GM19023 (cell line): ENCODE measurements at regions not wholly inside any gene's neighbourhood (a gene's known extent, or its start where the extent isn't known, plus 50 kb on each side); places are given as distances from the start of the nearest gene placed in this dataset.

Source experiments
- ATAC-seq: cut with Tn5 transposase; IDR thresholded peaks from one replicate; pipeline ENCODE4 v1.9.1; 2021; ENCODE audit warnings: mild to moderate bottlenecking, moderate library complexity; ENCODE audit not compliant: unreplicated experiment

DNA sequence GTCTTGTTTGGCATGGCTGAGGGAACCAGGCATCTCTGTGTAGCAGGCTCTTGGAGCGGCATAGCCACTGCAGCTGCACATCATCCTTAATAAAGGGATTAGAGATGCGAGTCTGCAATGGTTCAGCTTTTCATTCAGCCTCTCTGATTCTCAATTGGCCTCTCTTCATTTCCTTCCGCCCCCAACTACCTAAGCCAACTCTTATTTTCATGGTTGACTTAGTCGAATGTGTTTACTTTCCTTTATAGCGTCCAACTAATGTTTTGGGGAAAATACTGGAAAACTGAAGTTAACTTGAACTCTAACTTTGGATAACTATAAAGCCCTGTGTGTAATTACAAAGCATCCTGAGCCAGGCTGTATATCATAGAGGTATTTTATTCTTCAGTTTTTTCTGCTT, 202.2 kb upstream of the KIAA1217 start:
- no peak for ATAC-seq

DNA sequence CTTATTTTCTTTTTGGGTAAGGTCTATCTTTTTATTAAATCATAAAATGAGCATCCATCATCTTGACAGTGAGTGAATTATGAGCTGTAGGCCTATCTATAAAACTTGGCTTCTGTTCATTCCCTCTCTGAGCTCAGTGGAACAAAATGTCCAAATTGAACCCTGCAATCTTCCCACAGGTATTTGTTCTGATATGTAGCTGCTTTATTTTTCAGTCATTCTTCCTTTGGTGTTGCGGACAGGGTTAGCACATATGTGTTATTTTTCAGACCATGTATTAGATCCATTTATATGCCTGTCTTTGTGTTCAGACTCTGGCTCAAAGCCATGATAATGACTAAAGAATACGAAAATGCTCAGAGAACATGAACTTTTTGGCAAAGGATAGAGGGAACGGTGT, 201.6 kb upstream of the KIAA1217 start:
- no peak for ATAC-seq

DNA sequence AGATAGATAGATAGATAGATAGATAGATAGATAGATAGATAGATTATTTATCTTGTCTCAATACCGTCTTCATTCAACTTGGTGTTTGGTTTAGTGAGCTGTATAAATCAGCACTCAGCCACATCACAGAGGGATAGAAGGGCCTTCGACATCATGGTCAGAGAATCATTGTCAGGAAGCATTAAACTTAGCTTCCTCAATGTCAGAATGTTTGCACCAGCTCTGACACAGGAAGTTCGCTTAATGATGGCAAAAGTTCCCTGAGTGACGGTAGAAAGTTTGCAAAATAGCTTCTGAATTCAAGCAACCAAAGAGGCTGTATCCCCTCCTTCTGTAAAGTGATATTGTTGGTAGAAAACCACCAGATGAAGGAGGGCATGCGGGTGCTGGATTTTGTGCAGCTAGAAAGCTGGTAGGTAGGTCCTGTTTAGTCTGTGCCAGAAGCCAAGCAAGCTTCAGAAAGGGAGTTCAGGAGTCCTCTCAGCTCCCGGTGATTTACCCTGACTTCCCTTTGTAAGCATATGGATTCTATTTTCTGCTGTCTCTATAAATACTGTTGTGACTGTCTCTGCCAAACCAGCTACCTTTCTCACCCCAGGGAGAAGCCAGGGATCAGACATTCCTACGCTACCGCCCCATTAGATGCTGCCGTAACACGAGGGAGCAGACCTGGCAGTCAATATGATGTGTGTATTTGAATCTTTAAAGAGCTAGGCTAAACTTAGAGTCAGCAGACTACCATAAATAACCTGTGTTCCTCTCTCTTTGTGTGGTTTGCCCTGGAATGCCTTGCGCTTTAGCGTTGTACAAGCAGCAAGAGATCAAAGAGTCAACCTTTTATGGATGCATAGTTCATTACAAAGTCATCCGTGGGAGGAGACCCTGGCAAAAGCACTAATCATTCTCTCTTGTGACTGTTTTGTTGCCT, 200.5 kb upstream of the KIAA1217 start:
- no peak for ATAC-seq

DNA sequence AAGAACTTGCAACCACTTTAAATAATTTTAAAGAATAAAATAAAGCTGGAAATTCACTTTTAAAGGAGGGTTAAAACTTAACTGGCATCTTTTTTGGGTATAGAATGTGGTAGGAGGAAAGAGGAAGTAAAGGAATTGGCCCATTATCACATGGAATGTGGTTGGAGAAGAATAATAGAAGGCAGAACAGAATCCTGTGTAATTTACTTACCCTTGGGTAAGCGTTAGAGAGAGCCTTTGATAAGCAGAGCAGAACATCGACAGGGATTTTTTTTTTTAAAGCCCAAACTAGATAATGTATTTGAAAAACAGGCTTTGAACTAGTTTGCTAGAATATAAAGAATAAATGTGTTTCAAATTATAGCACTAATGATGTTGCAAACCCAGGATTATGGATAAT, 199.8 kb upstream of the KIAA1217 start:
- ATAC-seq: no peak

DNA sequence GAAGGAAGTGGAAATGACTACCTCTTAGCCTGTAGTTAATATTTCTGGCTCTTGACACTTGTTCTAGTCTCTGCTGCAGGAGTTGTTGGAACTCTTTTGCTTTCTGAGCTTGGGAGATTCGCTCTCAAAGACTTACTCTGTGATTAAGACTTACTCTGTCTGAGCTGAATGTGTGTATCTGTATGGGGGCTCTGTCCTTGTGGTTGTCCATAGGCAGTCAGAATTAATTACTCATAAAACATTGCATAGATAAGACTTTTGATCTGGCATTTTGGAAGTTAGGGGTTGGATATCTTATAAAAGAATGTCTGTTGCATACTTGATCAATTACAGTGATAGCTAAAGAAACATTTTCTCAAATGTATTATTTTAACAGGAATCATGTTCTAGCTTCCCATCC, 199.2 kb upstream of the KIAA1217 start:
- ATAC-seq: no peak

DNA sequence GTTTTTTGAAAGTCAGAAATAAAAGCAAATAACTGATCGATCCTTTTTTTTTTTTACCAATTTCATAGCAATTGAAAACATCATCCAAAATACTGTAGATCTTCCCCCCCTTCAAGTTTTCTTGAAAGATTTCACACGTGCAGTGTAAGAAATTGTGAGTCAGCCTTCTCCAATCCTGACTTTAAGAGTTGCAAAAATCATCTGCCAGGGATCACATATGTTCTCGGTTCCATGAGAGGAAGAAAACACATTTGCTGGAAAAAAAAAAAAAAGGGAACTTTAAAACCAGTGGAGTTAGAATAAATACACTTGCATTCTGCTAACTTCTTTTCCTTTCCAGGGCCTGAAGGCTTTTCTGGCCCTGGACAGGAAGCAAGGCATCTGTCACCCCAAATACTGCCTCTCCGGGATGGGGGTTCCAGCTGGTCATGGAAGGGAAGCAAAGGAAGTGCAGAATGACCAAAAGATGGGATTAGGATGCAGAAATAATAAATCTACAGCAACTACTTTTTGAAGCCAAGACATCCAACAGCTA, 198.4 kb upstream of the KIAA1217 start:
- ATAC-seq: no peak

DNA sequence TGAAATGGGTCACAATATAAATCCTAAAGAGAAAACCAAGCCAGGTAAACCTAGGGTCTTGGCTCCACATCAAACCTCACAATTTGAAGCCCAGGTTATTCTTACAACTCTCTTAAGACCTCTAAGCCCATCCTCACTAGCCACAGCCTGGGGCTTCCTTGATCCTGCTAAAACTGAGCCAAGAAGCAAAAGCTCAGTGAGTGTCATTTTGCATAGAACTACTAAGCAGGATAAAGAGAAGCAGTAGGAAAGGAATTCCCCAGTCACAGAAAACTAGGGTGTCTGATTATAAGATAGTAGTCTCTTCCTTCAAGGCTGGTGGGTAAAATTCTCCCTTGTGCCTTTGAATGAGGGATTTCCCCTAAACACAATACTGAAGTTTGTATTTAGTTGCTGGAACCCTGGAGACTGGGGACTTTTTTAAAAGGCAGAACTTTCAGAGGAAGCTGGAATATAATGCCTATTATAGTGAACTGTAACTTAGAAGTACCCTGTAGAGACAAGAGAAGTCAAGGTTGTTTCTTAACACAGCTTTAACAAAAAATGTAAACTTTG, 196.6 kb upstream of the KIAA1217 start:
- no peak for ATAC-seq

DNA sequence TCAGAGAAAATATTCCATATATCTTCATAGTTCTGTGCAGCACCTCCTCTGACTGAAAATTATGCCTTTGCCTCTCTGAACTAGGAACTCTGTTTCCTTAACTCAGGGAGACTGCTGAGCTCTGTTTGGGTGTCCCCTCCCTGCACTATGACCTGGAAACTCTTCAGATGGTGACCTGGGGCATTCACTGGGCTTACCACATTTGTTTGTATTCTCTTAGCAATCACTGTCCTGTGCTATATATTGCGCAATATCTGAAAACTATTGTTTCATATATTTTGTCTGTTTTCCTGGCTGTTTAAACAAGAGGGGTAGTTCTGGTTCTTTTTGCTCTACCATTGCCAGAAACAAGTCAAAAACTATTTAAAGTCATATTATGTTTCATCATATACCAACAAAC, 181.8 kb upstream of the KIAA1217 start:
- ATAC-seq: no peak

DNA sequence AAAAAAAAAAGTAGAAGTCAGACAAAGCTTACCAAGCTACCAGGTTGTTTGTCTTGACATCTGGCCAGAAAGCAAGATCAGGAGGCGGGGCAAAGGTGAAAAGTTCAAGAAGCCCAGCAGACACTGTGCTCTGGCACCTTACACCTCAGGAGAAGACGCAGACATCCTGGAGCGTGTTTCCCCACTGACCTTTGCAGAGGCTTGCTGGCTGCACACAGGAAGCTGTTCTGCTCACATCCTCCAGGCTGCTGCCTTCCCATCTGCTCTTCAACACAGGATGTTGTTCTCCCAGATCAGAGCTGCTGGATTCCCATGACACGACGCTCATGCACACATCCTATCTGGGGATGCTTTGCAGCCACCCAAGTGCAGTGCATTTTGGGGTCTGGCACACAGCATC, 174.4 kb upstream of the KIAA1217 start:
- ATAC-seq: no peak

DNA sequence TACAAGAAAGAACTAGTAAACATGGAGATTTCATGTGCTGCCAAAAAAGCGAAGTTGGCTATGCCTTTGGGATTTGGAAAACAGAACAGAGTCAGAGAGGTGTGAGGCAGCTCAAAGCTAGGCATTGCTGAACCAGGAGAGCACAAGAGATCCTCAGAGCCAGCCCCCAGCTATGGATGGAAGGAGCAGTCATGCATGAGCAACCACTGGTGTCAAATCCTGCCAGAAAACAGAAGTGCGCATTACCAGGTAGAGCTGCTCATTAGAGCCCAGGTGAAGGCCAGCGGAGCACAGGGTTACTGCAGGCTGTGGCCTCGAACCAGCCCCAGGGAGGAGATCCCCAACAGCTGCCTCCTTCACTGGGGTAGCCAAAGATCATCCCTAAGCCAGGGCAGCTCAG, 173.2 kb upstream of the KIAA1217 start:
- ATAC-seq: no peak

DNA sequence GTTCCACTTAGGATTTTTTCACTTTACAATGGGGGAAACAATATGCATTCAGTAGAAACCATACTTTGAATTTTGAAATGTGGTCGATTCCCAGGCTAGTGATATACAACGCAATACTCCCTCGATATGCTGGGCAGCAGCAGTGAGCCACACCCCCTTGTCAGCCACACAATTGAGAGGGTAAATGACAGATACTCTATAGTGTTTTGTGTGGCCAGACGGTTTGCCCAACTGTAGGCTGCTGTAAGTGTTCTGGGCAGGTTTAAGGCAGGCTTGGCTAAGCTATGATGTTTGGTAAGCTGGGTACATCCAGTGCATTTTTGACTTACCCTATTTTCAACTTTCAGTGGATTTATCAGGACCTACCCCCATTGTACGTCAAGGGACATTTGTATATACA, 169.6 kb upstream of the KIAA1217 start:
- ATAC-seq: no peak

DNA sequence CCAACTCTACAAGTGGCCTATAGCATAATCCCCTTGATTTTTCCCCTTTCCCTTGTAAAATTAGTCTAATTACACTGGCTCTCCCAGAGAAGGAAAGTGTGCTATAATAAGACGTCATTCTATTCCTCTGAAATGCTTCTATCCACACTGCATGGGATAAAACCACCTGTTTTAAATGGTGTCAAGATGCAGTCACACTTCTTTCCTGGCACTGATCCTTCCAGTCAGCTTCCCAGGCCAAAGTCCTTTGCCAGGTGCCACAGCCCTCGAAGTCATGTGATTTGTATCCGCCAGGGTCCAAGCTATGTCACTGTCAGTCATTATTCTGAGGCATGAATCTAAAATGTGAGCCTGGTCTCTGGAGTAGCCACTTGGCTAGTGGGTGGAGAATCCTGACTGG, 169.0 kb upstream of the KIAA1217 start:
- no peak for ATAC-seq

DNA sequence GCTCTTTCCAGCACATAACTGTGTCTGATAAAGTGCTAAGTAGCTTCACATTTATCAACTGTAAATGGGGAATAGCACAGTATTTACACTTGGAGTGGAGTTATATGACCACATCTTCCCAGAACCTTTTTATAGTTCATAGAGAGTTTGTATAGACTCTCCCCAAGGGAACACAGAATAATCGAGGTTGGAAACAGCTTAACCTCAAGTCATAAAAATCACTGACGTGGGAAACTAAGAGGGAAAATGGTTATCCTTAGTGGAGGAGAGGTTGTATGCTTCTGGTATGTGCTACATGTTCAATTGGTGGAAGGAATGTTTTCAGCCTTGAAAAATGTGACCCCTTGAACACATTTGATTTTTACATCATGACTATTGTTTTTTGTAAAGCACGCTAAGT, 167.9 kb upstream of the KIAA1217 start:
- no peak for ATAC-seq

DNA sequence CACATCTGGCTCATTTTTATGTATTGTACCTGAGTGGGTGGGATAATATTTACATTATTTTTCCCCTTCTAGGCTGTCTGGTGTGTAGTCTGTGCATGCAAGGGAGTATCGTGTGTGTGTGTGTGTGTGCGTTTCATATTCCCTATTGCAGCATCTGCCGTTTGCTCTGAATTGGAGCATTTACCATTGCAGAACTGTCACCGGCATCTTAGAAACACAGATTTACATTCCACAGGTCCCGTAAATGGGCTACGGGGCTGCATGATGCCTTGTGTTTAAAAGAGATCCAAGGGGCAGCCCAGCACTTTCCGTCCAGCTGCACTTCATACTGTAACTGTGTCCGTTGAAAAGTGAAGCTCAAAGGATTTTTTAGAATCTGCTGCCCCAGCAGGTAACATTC, 167.1 kb upstream of the KIAA1217 start:
- no peak for ATAC-seq

DNA sequence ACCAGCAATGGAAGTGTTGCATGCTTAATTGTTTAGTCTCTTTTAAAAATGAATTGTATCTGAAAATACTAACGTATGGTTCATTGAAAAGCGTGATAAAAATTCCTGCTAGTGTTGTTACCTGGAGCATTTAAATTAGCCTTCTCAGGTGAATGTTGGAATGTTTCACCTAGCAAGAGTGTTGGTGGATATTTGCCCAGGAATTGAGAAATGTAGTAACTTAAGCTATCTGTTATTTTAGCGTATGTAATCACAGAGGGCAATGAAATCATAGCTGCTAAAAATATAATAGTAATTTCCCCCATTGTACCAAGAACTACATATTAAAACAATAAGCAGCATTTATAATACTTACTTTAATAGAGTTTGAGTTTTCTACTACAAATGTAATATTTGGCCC, 166.1 kb upstream of the KIAA1217 start:
- ATAC-seq: no peak

DNA sequence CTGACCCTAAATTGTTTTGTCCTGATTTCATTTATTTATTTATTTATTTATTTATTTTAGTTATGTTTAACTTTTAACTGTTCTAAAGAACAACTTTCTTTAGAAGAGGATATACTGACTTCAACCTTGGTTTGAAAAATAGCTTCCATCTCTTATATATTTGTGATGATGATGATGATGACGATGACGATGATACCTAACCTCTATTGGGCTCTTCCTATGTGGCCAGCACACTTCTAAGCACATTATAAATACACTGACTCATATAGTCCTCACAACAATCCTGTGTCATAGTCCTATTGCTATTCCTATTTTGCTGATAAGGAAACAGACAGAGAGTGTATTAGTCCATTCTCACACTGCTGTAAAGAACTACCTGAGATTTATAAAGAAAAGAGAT, 162.9 kb upstream of the KIAA1217 start:
- ATAC-seq: no peak

DNA sequence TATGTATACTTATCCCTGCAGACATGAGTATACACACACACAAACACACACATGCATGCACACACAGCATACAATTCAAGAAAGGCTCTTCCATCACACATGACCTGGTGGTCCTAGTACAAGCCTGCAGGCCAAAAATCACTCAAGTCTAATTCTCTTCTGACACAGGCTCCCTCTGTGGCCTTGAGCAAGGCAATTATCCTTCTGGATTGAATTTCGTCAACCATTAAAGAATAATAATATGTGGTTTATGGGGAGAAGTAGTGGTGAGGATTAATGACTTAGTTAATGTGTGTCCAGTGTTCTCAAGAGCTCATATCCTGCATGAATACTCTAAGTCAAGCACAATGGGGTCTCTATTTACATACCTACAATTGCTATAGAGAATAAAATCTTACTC, 161.8 kb upstream of the KIAA1217 start:
- ATAC-seq: no peak

DNA sequence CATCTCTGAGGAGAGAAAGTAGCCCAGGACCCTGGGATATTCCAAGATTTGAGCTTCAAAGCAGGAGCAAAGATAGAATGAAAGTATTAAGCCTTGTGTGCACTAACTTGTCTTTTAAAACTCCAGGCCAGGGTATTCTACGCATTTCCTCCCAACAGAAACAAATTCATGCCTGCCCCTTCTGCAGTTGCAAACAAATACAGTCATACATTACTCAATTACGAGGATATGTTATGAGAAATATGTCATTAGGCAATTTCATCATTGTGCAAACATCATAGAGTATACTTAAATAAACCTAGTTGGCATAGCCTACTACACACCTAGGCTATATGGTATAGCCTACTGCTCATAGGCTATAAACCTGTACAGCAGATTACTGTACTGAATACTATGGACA, 154.5 kb upstream of the KIAA1217 start:
- no peak for ATAC-seq

DNA sequence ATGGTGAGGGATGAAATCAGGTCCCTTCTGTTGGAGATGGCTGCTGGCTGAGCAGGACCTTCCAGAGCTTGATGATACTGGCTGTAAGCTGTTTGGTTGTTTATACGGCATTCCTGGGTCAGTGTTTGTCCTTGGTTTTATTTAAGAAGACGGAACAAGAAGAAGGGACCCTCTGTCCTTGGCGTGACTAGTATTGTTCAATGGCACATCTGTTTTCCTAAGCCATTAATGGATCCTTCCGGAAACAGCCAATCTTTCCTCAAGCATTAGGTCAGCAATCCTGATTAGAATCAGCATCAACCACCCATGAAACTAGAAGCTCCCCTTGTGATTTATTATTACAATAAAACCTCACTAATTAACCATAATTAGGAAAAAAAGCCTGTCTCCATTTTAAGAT, 128.7 kb upstream of the KIAA1217 start:
- ATAC-seq: no peak

DNA sequence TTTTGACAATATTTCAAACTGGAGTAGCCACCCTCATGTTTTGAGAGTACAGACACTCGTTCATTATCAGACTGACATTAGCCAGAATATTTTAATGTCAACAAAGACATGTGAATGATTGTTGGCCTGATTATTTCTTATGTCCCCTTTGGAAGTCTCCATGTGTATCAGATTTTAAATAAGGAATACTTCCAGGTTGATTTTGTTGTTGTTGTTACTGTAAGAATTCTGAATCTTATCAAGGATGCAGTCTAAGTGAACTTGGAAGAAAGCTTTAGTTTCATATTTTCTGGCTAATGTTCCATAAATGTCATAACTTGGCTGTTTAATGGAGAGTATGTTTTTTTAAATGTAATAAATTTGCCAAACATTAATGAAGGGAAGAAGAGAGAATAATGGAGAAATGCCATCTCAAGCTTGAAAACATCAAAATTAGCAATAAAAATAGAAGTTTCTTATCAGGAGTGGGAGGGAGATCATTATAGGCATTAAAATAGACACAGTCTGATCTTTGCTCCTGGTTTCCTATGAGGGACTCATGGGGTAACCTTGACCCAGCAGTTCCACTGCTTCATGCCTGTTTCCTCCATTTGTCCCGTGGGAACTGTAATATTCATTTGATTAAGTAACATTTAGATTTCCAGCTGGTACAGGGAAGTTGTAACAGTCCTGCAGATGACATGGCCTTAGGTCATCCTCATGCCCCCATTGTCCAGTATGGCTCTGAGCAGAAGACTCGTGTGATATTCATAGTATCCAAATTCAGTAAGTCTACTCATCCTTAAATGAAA, 122.4 kb upstream of the KIAA1217 start:
- ATAC-seq: no peak

DNA sequence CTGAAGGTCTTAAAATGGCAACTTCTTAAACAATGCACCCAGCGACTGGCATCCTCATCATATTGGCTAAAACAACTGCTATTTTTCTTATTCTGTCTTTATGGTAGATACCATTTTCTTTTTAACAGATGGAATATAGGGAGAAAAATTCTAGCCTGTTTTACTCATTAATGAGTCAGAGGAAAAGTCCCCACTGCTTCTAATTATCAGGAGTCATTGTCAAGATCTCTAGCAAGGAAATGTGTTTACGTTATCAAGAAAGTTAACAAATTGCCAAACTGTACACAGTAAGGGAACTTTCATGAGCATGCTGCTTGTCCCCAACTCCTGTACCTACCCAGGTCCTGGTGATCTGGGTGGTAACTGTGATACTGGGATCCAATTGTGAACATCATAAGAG, 117.7 kb upstream of the KIAA1217 start:
- no peak for ATAC-seq

DNA sequence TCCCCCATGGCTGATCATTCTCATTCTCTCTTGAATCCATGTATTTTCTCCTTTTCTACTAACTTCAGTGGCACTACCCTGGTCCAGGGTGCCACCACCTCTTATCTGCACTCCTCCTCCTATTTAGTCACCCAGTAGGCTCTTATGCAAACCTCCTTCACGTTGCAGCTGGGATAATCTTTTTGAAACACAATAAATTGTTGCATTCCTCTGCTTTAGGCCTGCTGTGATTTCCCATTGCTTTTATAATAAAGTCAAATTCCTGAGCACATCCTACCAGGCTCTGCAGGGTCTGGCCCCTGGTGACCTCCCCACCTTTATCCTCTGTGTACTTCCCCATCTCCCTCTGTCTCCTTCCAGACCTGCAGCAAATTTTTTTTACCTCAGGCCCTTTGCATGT, 112.7 kb upstream of the KIAA1217 start:
- no peak for ATAC-seq
